Smooth muscle cell (in vitro differentiated cells): ENCODE measurements at regions not wholly inside any gene's neighbourhood (a gene's known extent, or its start where the extent isn't known, plus 50 kb on each side); places are given as distances from the start of the nearest gene placed in this dataset.

ENCODE experiments used
- DNase-seq: peaks from one replicate; lab custom pipeline; 2025; ENCODE audit not compliant: unreplicated experiment; lab: John Stamatoyannopoulos, UW
- H2AFZ ChIP-seq: fragments of 200-600 bp; sonication (generic); 2 replicates; pipeline ENCODE4 v1.6.0; 2016; ENCODE audit warnings: antibody characterized with exemption, low read depth, mild to moderate bottlenecking
- H3F3A ChIP-seq: fragments of 200-600 bp; sonication (generic); 2 replicates; pipeline ENCODE4 v1.6.0; 2017; ENCODE audit warnings: antibody characterized with exemption, low read depth
- H3K27ac ChIP-seq: fragments of 200-600 bp; sonication (generic); 2 replicates; pipeline ENCODE4 v1.5.1; 2016; ENCODE audit warnings: low read depth, mild to moderate bottlenecking
- H3K27me3 ChIP-seq: fragments of 200-600 bp; sonication (generic); 2 replicates; pipeline ENCODE4 v1.6.1; 2016; ENCODE audit warnings: low read depth, mild to moderate bottlenecking
- H3K36me3 ChIP-seq: fragments of 200-600 bp; sonication (generic); 2 replicates; pipeline ENCODE4 v1.5.1; 2016; ENCODE audit warnings: low read depth
- H3K4me1 ChIP-seq: fragments of 200-600 bp; sonication (generic); 2 replicates; pipeline ENCODE4 v1.5.1; 2016; ENCODE audit warnings: low read depth
- H3K4me2 ChIP-seq: fragments of 200-600 bp; sonication (generic); 2 replicates; pipeline ENCODE4 v1.6.0; 2016; ENCODE audit warnings: mild to moderate bottlenecking
- H3K4me3 ChIP-seq: fragments of 200-600 bp; sonication (generic); 2 replicates; pipeline ENCODE4 v1.5.1; 2016; ENCODE audit warnings: mild to moderate bottlenecking
- H3K79me2 ChIP-seq: fragments of 200-600 bp; sonication (generic); 2 replicates; pipeline ENCODE4 v1.6.0; 2016; ENCODE audit warnings: low read depth, mild to moderate bottlenecking
- H3K9ac ChIP-seq: fragments of 200-600 bp; sonication (generic); 2 replicates; pipeline ENCODE4 v1.6.0; 2016; ENCODE audit warnings: low read depth
- H3K9me3 ChIP-seq: fragments of 200-600 bp; sonication (generic); replicated peaks from 2 replicates; pipeline ENCODE4 v1.5.1; 2016; ENCODE audit warnings: low read depth
- H4K20me1 ChIP-seq: fragments of 200-600 bp; sonication (generic); 2 replicates; pipeline ENCODE4 v1.6.0; 2016; ENCODE audit warnings: low read depth
- CTCF ChIP-seq: fragments of 200-600 bp; sonication (generic); IDR thresholded peaks from 2 replicates; pipeline ENCODE4 v1.5.1; 2017; ENCODE audit warnings: borderline replicate concordance, mild to moderate bottlenecking, antibody characterized with exemption; ENCODE audit not compliant: insufficient read depth, poor library complexity, severe bottlenecking
- WGBS: methylation state at CpG from one replicate; pipeline ENCODE4 v1.1.7; 2016; ENCODE audit warnings: low lambda C conversion rate; 5-methylcytosine and 5-hydroxymethylcytosine counted together

GRCh38 chr10:44047361-44047760 lies 337.5 kb downstream of the CXCL12 start:
- Histone ChIP-seq H3K9me3 (no peaks in the 10 kb centered on the region), H2AFZ (no peak overlapping the region), H3F3A (no peaks in the 10 kb centered on the region), H3K4me1 (peaks cover 5% of the 10 kb centered on the region), H3K27ac (no peak overlapping the region), H3K36me3 (no peaks in the 10 kb centered on the region), H4K20me1 (no peaks in the 10 kb centered on the region), H3K9ac (no peak overlapping the region), H3K4me3 (no peak overlapping the region), H3K79me2 (no peaks in the 10 kb centered on the region), H3K27me3 (no peaks in the 10 kb centered on the region), H3K4me2 (no peak overlapping the region)
- TF ChIP-seq CTCF = no peak
- 89% methylated on average over 12 of the region's 12 CpGs for WGBS
- no peak for DNase-seq

DNA sequence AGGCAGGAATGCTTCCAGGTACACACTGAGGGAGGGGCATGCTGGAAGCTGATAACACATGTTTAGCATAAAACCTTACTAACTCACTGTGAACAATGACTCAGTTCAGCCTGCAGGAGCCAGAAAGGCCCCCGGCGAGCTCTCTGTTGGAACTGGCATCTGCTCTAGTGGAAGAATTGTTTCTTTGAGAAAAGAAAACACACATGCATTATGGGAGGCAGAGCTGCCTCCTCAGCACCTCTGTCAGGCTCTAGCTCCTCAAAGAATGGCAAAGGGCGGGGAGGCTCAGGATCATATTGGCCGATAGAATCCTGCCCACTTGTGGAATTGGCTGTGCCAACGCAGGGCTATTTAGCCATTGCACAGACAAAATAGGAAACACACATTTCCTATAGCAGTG lies 338.3 kb downstream of the CXCL12 start:
- peaks cover 5% of the 10 kb centered on the region for H3K4me1 ChIP-seq
- no peaks in the 10 kb centered on the region for H3K36me3 ChIP-seq
- H3K9me3 ChIP-seq = no peaks in the 10 kb centered on the region
- H3K79me2 ChIP-seq = no peaks in the 10 kb centered on the region
- H2AFZ ChIP-seq = no peak overlapping the region
- H3K27me3 ChIP-seq = no peaks in the 10 kb centered on the region
- 78% methylated on average over 5 of the region's 5 CpGs for WGBS
- H3K4me2 ChIP-seq = no peak overlapping the region
- DNase-seq = no peak
- H3K27ac ChIP-seq = no peak overlapping the region
- no peak for TF ChIP-seq CTCF
- H4K20me1 ChIP-seq = no peaks in the 10 kb centered on the region
- no peaks in the 10 kb centered on the region for H3F3A ChIP-seq
- no peak overlapping the region for H3K9ac ChIP-seq
- no peak overlapping the region for H3K4me3 ChIP-seq

GRCh38 chr10:44045020-44045419 lies 339.9 kb downstream of the CXCL12 start:
- peaks cover 5% of the 10 kb centered on the region for H3K4me1 ChIP-seq
- no peak overlapping the region for H3K4me3 ChIP-seq
- no peak for TF ChIP-seq CTCF
- H3F3A ChIP-seq = no peaks in the 10 kb centered on the region
- 30% methylated on average over 6 of the region's 6 CpGs for WGBS
- no peak overlapping the region for H3K27ac ChIP-seq
- H3K36me3 ChIP-seq = no peaks in the 10 kb centered on the region
- DNase-seq = no peak
- no peak overlapping the region for H2AFZ ChIP-seq
- no peaks in the 10 kb centered on the region for H3K79me2 ChIP-seq
- no peak overlapping the region for H3K9ac ChIP-seq
- H3K9me3 ChIP-seq = no peaks in the 10 kb centered on the region
- H4K20me1 ChIP-seq = no peaks in the 10 kb centered on the region
- no peak overlapping the region for H3K4me2 ChIP-seq
- no peaks in the 10 kb centered on the region for H3K27me3 ChIP-seq

GRCh38 chr10:44044549-44044948 lies 340.3 kb downstream of the CXCL12 start:
- peaks cover 5% of the 10 kb centered on the region for H3K4me1 ChIP-seq

More at GRCh38 chr10:44044549-44044948, 340.3 kb downstream of the CXCL12 start:
- Histone ChIP-seq H3K4me3 (no peak overlapping the region), H3K9ac (no peak overlapping the region), H3F3A (no peaks in the 10 kb centered on the region), H4K20me1 (no peaks in the 10 kb centered on the region), H3K9me3 (no peaks in the 10 kb centered on the region), H3K36me3 (no peaks in the 10 kb centered on the region), H2AFZ (no peak overlapping the region), H3K27ac (no peak overlapping the region), H3K79me2 (no peaks in the 10 kb centered on the region), H3K4me2 (no peak overlapping the region), H3K27me3 (no peaks in the 10 kb centered on the region)
- WGBS = 70% methylated on average over 10 of the region's 10 CpGs
- no peak for TF ChIP-seq CTCF
- DNase-seq = no peak
